GM19025 (cell line): ENCODE measurements at regions not wholly inside any gene's neighbourhood (a gene's known extent, or its start where the extent isn't known, plus 50 kb on each side); places are given as distances from the start of the nearest gene placed in this dataset.
"Not testable (repeated sequence)": the region's sequence is repeated elsewhere in the genome, so short reads cannot be mapped to it uniquely, and the experiment has no call there.

Experiments used
- ATAC-seq: cut with Tn5 transposase; IDR thresholded peaks from one replicate; pipeline ENCODE4 v1.9.1; 2021; ENCODE audit warnings: mild to moderate bottlenecking, low read depth, moderate library complexity; ENCODE audit not compliant: unreplicated experiment

DNA sequence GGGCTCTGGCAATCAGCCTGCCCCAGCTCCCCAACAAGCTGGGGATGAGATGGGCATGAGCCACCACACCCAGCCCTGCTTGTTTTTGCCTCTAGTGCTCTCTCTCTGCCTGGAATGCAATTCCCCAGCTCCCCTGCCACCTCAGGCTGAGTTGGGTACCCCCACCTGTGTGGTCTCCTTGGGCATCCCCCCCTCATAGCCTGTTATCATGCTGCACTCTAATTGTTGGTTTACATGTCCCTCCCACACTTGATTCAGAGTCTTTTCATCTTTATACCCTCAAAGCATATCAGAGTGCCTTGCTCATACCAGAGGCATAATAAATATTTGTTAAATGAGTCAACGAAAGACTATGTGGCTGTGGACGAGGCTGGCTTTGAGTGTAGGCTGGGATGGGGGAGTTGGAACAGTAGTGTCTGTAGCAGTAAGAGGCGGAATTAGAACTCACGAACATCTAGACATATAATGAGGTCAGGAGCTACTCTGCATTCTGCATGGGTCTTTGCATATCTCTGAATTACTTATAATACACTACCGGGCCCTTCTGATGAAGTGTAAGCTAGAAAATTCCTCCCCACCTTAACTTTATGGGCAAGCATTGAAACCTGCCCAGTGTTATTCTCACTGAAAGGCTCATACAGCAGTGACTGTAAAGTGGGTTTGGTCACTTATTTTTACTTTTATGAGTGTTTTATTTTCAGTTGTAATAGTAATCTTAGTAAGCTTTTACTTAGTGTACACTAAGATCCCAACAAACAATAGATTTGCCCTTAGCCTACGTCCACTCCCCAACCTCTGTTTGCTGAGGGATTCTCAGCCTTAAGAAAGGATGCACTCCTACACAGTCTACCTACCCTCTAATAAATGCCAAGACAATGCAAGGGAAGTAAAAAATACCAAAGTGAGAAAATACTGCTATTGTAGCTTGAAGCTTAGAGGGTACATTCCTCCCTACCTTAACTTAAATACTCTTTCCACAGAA, 58.7 kb downstream of the EDN1 start:
- no peak for ATAC-seq

DNA sequence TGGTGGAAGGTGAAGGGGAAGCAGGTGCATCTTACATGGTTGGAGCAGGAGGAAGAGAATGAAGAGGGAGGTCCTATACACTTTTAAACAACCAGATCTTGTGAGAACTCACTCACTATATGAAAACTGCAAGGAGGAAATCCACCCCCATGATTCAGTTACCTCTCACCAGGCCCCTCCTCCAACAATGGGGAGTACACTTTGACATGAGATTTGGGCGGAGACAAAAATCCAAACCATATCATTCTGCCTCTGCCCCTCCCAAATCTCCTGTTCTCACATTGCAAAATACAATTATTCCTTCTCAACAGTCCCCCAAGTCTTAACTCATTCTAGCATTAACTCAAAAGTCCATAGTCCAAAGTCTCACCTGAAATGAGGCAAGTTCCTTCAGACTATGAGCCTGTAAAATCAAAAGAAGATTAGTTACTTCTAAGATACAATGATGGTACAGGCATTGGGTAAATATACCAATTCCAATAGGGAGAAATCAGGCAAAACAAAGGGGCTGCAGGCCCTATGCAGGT, 60.5 kb downstream of the EDN1 start:
- ATAC-seq, result no peak

DNA sequence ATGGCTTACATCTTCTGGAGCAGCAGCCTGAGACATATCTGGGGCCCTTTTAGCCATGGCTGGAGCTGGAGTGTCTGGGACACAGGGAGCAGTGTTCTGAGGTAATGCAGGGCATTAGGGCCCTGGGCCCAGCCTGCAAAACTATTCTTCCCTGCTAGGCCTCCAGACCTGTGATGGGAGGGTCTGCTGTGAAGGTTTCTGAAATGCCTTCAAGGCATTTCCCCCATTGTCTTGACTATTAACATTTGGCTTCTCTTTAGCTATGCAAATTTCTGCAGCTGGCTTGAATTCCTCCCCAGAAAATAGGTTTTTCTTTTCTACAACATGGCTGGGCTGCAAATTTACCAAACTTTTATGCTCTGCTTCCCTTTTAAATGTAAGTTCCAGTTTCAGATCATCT, 61.5 kb downstream of the EDN1 start:
- no peak for ATAC-seq

DNA sequence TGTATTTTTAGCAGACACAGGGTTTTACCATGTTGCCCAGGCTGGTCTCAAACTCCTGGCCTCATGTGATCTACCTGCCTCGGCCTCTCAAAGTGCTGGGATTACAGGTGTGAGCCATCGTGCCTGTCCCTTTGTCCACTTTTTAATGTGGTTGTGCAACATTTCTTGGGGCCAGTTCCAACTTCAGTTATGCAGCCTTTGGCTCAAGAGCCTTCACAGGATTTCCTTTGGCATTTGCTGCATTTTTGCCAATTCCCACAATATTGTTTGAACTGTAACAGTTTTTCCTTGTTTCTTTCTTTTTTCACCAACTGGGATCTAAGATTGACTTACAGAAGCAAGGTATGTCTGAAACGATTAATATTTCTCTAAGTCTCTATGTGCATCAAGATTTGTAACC, 63.6 kb downstream of the EDN1 start:
- ATAC-seq, result no peak

DNA sequence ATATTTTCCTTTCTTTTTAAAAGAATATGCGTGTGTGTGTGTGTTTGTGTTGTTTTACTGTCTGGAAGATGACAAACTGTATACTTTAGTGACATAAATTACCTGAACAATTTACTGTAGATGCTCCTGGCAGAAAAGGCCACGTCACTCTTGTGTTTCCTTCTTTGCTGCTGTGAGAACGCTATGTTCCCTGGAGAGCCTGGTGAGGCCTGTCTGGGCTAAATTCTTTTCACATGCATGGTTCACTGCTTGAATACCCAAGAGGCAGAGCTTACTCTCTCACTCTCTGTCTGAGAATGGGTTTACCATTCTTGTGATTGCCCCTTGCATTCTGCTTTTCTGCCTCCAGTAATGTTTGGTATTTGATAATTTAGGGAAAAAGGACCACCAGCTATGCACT, 64.3 kb downstream of the EDN1 start:
- ATAC-seq, result no peak

DNA sequence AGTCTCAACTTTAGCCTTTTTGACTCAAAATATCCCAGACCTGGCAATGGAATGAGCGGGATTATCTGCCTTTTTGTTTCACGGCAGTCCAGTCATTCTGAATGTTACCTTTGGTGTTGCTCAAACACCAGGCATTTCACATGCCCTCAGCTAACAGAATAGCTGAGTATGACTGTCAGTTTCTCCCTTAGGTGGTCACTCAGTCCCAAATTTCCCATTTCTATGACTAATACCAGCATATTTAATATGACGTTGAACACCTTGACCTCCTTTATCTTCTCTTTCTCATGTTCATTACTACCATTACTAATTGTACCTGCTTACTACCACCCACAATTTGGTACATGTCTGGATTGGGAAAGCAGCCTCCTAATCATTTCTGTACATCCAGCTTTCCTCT, 65.2 kb downstream of the EDN1 start:
- ATAC-seq, result no peak

DNA sequence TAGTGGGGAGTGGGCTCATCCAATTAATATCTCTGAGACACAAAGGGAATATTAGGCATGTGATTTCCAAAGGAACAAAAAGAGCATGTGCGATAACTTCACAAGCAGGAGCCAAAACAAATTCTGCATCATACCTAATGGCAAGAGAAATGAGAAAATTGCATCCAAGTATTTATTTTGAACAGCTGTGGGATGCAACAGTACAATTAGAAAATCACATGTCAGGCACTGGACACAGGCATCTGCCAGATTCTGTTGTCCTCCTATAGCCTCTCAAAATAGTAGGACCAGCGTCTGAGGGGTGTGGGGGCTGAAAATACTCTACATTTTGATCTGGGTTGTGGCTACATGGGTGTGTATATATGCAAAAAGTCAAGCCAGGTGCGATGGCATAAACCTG, 66.3 kb downstream of the EDN1 start:
- ATAC-seq, result no peak

DNA sequence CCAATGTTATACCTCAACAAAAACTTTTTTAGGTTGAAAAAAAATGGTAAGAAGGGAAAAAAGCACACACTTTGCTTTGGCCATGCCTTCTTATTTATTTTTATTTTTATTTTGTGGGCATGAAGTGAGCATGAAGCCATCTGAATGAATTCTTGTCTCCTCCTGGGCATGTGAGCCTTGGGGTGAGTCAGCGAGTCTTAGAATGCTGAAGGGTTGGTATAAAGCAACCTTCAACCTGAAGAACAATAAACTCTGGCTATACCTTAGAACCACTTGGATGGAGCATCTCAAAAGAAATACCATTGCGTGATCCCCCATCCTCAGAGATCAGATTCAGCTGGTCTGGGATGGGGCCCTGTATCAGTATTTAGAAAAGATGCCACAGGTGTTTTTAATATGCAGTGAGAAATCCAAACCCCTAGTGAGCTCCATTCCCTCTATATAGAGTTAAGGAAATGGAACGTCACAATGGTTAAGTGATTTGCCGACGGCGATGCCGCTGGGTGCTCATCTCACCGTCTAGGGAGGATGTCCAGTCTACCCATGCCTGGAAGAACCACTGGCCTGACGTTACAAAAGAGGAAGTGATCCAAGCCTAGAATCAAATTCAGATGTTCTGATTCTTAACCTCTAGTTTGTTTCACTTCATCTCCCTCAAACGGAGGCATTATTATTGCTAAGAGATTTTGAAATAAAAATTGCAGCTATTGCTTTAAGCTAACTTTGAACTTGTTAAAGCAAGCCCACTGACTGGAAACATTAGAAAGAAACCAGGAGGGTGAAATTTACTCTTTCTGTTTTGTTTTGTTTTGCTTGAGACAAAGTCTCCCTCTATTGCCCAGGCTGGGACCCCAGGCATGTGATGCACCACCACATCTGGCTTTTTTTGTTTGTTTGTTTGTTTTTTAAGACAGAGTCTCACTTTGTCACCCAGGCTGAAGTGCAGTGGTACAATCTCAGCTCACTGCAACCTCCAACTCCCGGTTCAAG, 67.1 kb downstream of the EDN1 start:
- ATAC-seq, result peak; percentile 49

DNA sequence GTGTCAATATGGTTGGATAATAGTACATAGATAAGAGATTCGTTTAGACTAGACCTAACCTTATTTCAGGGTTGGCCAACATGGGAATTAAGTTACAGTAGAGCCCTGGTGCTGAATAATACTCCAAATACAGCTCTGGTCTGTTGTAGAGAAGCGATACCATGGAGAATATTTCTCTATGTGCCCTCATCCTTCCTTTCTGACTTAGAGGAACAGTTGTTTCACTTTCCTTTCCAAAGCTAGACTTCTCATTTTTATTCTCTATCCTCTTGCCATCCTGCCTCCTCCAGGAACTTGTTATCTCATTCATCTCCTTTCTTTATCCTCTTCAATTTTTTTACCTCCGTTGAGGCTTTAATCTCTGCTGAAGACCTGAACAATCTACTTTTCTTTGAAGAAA, 68.9 kb downstream of the EDN1 start:
- no peak for ATAC-seq

DNA sequence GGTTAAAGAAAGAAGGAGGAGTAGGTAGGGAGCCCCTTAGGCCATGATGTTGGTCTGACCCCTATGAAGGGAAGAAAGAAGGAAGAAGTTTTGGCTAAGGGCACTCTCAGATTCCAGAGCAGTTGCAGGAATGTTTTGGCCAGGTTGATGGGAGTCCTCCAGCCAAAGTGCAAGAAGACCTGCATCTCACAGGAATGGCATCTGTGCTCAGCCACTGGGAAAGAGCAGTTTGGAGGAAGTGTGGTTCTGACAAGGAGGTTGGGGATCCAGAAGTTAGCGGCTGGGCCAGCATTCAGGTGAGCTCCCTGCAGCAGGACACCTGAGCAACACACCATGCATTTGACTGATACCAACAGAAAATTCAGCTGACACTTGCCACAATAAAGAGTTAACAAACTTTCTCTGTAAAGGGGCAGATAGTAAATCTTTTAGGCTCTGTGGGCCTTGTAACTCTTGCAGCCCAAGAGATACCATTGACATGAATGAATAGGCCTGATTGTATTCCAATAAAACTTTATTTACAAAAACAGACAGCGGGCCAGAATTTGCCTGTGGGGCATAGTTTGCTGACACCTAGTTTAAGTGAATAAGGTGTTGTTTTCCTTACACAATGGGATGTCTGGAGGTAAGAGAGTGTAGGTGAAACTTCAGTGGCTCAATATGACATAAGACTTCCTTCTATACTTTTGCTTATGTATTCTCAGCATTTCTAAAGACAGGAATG, 71.0 kb downstream of the EDN1 start:
- no peak for ATAC-seq

DNA sequence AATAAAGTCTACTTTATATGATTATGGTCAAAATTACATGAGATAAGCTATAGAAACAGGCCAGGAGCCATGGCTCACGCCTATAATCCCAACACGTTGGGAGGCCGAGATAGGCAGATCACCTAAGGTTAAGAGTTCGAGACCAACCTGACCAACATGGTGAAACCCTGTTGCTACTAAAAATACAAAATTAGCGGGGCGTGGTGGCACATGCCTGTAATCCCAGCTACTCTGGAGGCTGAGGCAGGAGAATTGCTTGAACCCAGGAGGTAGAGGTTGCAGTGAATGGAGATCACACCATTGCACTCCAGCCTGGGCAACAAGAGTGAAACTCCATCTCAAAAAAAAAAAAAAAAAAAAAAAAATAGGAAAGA, 73.1 kb downstream of the EDN1 start:
- ATAC-seq, result not testable (repeated sequence)

DNA sequence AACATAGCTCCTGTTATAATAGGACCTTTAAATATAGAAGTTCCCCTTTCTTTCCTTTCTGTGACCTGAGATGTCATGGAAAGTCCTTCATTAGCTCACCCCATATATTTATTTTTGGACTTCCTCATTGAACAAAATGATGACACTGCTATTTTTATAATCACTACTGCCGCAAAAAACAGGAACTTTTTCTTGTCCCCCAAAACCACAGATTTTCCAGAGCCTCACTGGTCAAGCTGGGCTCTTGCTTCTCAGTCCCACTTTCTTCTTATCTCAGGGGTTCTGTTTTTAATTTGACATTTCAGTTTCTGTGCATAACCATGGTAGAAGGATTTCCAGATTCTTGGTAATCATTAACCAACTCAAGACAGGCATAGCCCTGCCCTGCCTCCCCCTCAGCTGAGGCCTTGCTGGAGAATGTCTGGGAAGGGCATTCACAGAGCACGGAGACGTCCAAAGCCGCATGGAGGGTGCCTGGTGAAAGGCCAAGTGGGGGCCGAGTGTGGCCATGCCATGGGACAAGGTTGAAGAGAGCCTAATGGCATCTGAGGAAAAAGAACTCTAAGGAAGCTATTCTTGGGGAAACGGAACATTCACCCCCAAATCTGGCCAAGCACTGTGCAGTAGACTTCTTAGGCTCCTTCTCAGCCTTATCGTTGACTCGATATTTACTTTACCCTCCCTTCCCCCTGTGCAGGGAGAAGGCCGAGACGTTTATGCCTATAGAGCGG, 73.7 kb downstream of the EDN1 start:
- peak; percentile 78 for ATAC-seq

DNA sequence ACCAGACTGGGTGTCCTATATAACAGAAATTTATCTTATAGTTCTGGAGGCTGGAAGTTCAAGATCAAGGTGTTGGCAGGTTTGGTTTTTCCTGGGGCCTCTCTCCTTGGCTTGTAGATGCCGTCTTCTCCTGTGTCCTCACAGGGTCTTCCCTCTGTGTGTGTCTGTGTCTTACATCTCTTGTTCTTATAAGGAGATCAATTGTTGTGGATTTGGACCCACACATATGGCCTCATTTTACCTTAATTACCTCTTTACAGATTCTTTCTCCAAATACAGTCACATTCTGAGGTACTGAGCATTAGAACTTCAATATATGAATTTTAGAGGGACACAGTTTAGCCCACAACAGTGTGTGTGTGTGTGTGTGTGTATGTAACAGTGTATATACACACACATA, 74.5 kb downstream of the EDN1 start:
- ATAC-seq, result no peak

DNA sequence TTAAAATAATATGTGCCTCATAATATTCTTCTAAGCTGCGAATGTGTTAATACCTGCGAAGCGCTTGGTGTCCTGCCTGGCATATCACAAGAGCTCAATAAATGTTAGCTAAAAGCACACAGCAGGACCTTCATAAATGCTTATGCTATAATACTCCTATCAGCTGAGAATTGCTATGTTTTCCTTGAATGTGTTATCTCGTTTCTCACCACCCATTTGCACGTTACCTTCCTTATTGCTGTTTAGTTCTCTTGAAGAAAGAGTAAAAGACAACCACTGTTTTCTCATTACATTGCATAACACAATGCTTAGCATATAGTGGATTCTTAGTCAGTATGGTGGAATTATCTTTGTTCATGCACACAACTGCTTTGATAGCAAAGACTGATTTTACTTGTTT, 76.6 kb downstream of the EDN1 start:
- no peak for ATAC-seq

DNA sequence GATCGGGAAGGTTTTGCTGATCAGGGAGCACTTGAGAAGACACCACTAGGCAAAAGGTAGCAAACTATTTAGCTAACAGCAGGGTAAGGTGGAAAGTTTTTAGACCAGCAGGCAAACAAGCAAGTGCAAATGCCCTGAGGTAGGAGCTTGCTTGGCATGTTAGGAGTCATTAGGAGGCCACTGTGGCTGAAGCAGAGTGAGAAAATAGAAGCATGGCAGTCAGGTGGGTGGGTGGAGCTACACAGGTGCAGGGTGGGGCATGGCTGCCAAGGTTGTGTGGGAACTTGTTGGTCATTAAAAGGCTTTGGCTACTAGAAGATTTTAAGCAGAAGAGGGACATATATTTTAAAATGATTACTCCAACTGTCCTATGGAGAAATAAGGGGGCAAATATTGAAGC, 77.3 kb downstream of the EDN1 start:
- no peak for ATAC-seq

DNA sequence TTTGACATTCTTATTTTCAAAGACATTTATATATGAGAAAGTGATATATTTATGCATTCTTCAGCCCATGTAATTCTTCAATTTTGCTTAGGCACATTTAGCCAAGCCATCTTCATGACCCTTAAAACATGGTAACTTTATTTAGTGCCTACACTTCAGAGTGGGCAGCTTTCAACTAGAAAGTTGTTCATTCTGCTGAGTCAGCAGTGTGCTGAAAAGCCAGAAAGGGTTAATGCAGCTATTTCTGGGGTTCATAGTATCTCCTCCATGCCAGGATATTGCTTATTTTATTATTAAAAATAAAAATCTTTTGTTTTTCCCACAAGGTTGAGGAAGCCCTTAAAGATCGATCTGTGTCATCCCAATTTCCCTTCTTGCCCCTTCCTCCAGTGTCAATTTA, 79.2 kb downstream of the EDN1 start:
- ATAC-seq, result no peak

DNA sequence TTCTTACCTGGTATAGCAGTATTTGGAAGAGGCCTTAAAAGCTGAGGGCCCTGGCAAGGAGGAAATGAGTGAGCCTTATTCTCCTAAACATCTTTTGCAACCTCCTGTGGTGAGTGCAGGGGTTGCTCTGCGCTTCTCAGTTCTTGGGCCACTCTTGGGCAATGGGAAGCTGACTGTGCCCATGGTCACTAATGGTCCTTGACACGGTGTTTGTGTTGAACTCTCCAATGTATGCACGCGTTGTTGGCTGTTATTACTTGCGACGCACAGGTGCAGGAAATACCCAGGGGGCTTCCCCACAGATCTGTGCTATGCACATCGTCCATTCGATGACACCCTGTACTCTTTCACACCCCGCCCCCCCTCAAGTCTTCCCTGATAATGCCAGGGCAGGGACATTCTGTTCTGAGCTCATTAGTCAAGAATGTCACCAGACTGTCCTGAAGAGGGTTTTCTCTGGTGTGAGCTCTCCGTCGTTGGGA, 79.7 kb downstream of the EDN1 start:
- peak; percentile 70 for ATAC-seq

DNA sequence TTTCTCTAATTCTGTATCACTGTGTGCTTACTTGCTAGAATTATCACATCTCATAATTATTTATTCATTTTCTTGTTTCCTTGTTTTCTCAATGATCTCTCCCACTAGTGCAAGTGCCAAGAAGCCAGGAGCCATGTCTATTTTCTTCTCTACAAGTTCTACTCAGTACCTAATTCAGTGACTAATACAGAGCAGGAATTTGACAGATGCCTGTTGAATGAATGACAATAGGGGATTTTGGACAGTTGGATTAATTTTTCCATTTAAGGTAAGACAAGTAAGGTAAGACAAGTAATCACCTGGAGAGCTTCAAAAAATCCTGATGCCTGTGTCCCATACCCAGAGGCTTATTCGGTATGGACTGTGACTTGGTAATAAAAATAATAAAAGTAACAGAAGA, 81.0 kb downstream of the EDN1 start:
- no peak for ATAC-seq

DNA sequence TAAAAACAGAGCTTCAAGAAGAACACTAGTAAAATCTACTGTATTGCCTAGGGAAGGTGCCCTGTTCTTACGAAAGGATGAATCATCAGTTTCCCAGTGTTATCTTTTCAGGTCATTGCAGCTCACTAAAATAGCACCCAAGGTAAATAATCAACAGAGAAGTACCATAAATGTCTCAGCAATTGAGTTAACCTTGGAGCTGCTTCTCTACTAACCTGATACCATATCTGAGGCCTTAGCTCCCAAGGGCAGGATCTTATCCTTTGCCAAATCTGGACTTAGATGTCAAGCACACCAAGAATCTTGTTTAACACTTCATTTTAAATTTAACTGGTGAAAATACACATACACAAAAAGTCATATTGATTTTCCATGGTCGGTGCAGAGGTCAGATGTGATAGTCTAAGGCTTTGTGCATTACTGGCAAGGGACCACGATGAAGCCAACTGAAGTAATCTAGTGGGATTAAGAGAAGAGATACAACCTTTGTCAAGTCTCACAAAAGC, 81.5 kb downstream of the EDN1 start:
- ATAC-seq, result peak; percentile 40
